SK-N-SH (cell line): ENCODE measurements at regions not wholly inside any gene's neighbourhood (a gene's known extent, or its start where the extent isn't known, plus 50 kb on each side); places are given as distances from the start of the nearest gene placed in this dataset.

Experiments
- FOXM1 ChIP-seq: IDR thresholded peaks from 2 replicates; pipeline ENCODE4 v1.4.0; 2012; ENCODE audit warnings: low read depth, mild to moderate bottlenecking
- GABPA ChIP-seq: IDR thresholded peaks from 2 replicates; pipeline ENCODE4 v1.4.0; 2012; ENCODE audit warnings: low read depth, mild to moderate bottlenecking
- GATA2 ChIP-seq: sonication (generic); formaldehyde crosslinking; IDR thresholded peaks from 2 replicates; pipeline ENCODE4 v1.5.0; 2020; ENCODE audit warnings: mild to moderate bottlenecking, missing genetic modification reagents
- RFX5 ChIP-seq: IDR thresholded peaks from 2 replicates; pipeline ENCODE4 v1.6.1; 2012; ENCODE audit warnings: mild to moderate bottlenecking, improper control_type of control experiment, low read length
- SIN3A ChIP-seq: IDR thresholded peaks from 2 replicates; pipeline ENCODE4 v1.6.1; 2012; ENCODE audit warnings: low read depth, mild to moderate bottlenecking, low read length, moderate library complexity, borderline replicate concordance
- TF ChIP-seq, protein P1 (sequence below): fragments of 200-600 bp; sonication (generic); IDR thresholded peaks from 2 replicates; pipeline ENCODE4 v1.6.1; 2017; ENCODE audit warnings: antibody characterized with exemption, mild to moderate bottlenecking, moderate library complexity
- TF ChIP-seq, protein P2 (sequence below): IDR thresholded peaks from 2 replicates; pipeline ENCODE4 v1.6.1; 2012; ENCODE audit warnings: mild to moderate bottlenecking, low read depth, low read length, moderate library complexity

DNA sequence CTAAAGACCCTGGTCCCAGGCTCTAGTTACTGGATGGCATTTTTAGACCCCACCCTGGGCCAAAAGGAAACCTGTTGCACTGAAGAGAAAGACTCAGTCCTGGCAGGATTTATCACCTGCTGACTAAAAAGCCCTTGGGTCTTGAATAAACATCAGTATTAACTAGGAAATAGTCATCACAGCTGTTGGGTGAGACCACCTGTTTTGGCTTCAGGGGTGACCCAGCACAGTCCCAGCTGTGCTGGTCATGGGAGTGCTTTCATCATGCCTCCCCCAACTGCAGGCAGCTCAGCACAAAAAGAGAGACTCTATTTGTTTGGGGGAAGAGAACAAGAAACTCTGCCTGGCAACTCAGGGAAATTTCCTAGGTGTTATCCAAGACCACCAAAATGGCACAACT is 903.2 kb downstream of the C4orf33 start:
- TF ChIP-seq, protein P1, sequence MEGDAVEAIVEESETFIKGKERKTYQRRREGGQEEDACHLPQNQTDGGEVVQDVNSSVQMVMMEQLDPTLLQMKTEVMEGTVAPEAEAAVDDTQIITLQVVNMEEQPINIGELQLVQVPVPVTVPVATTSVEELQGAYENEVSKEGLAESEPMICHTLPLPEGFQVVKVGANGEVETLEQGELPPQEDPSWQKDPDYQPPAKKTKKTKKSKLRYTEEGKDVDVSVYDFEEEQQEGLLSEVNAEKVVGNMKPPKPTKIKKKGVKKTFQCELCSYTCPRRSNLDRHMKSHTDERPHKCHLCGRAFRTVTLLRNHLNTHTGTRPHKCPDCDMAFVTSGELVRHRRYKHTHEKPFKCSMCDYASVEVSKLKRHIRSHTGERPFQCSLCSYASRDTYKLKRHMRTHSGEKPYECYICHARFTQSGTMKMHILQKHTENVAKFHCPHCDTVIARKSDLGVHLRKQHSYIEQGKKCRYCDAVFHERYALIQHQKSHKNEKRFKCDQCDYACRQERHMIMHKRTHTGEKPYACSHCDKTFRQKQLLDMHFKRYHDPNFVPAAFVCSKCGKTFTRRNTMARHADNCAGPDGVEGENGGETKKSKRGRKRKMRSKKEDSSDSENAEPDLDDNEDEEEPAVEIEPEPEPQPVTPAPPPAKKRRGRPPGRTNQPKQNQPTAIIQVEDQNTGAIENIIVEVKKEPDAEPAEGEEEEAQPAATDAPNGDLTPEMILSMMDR = no peak
- no peak for TF ChIP-seq SIN3A
- TF ChIP-seq GATA2 (CRISPR knock-in tag) = no peak
- TF ChIP-seq, protein P2, sequence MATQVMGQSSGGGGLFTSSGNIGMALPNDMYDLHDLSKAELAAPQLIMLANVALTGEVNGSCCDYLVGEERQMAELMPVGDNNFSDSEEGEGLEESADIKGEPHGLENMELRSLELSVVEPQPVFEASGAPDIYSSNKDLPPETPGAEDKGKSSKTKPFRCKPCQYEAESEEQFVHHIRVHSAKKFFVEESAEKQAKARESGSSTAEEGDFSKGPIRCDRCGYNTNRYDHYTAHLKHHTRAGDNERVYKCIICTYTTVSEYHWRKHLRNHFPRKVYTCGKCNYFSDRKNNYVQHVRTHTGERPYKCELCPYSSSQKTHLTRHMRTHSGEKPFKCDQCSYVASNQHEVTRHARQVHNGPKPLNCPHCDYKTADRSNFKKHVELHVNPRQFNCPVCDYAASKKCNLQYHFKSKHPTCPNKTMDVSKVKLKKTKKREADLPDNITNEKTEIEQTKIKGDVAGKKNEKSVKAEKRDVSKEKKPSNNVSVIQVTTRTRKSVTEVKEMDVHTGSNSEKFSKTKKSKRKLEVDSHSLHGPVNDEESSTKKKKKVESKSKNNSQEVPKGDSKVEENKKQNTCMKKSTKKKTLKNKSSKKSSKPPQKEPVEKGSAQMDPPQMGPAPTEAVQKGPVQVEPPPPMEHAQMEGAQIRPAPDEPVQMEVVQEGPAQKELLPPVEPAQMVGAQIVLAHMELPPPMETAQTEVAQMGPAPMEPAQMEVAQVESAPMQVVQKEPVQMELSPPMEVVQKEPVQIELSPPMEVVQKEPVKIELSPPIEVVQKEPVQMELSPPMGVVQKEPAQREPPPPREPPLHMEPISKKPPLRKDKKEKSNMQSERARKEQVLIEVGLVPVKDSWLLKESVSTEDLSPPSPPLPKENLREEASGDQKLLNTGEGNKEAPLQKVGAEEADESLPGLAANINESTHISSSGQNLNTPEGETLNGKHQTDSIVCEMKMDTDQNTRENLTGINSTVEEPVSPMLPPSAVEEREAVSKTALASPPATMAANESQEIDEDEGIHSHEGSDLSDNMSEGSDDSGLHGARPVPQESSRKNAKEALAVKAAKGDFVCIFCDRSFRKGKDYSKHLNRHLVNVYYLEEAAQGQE = no peak
- no peak for TF ChIP-seq GABPA
- TF ChIP-seq RFX5 = no peak
- no peak for TF ChIP-seq FOXM1
